IPS-15b (cell line): ENCODE measurements at regions not wholly inside any gene's neighbourhood (a gene's known extent, or its start where the extent isn't known, plus 50 kb on each side); places are given as distances from the start of the nearest gene placed in this dataset.

ENCODE experiments used
- H3K27me3 ChIP-seq: one replicate; pipeline ENCODE4 v1.6.1; 2013; ENCODE audit warnings: low read length; ENCODE audit not compliant: control insufficient read depth, insufficient read depth
- H3K36me3 ChIP-seq: one replicate; pipeline ENCODE4 v1.6.1; 2013; ENCODE audit warnings: low read length; ENCODE audit not compliant: control insufficient read depth, insufficient read depth
- H3K4me1 ChIP-seq: one replicate; pipeline ENCODE4 v1.6.1; 2013; ENCODE audit warnings: mild to moderate bottlenecking, low read length; ENCODE audit not compliant: control insufficient read depth, insufficient read depth
- H3K4me3 ChIP-seq: one replicate; pipeline ENCODE4 v1.5.1; 2013; ENCODE audit warnings: low read depth, low read length
- H3K9ac ChIP-seq: one replicate; pipeline ENCODE4 v1.6.1; 2013; ENCODE audit warnings: low read depth, mild to moderate bottlenecking, low read length
- H3K9me3 ChIP-seq: one replicate; pipeline ENCODE4 v1.6.1; 2013; ENCODE audit warnings: mild to moderate bottlenecking, low read length; ENCODE audit not compliant: control insufficient read depth, insufficient read depth

- Histone ChIP-seq H3K9me3 (no peaks in the 10 kb centered on the region), H3K4me3 (no peak overlapping the region), H3K36me3 (no peaks in the 10 kb centered on the region), H3K9ac (no peak overlapping the region), H3K27me3 (no peaks in the 10 kb centered on the region), H3K4me1 (no peaks in the 10 kb centered on the region)
Observed at GRCh38 chr12:77429426-77429825, 364.1 kb upstream of the E2F7 start.

GRCh38 chr12:77421152-77421551 is 355.8 kb upstream of the E2F7 start:
- H3K9ac ChIP-seq, result no peak overlapping the region
- no peaks in the 10 kb centered on the region for H3K9me3 ChIP-seq
- no peaks in the 10 kb centered on the region for H3K27me3 ChIP-seq
- no peaks in the 10 kb centered on the region for H3K4me1 ChIP-seq
- no peak overlapping the region for H3K4me3 ChIP-seq
- H3K36me3 ChIP-seq, result no peaks in the 10 kb centered on the region

GRCh38 chr12:77409551-77409950 is 344.2 kb upstream of the E2F7 start:
- Histone ChIP-seq H3K4me1 (peaks cover 4% of the 10 kb centered on the region), H3K36me3 (no peaks in the 10 kb centered on the region), H3K4me3 (no peak overlapping the region), H3K9me3 (no peaks in the 10 kb centered on the region), H3K27me3 (no peaks in the 10 kb centered on the region), H3K9ac (no peak overlapping the region)

GRCh38 chr12:77407931-77408330 is 342.6 kb upstream of the E2F7 start:
- no peaks in the 10 kb centered on the region for H3K27me3 ChIP-seq
- no peaks in the 10 kb centered on the region for H3K9me3 ChIP-seq
- no peak overlapping the region for H3K9ac ChIP-seq
- H3K36me3 ChIP-seq, result no peaks in the 10 kb centered on the region
- peaks cover 4% of the 10 kb centered on the region for H3K4me1 ChIP-seq
- no peak overlapping the region for H3K4me3 ChIP-seq

- Histone ChIP-seq H3K27me3 (no peaks in the 10 kb centered on the region), H3K9ac (no peak overlapping the region), H3K9me3 (no peaks in the 10 kb centered on the region), H3K4me1 (peaks cover 4% of the 10 kb centered on the region), H3K36me3 (no peaks in the 10 kb centered on the region), H3K4me3 (no peak overlapping the region)
Observed at GRCh38 chr12:77406219-77406905, 341.0 kb upstream of the E2F7 start.

- Histone ChIP-seq H3K9me3 (no peaks in the 10 kb centered on the region), H3K27me3 (no peaks in the 10 kb centered on the region), H3K4me3 (no peak overlapping the region), H3K36me3 (no peaks in the 10 kb centered on the region), H3K9ac (no peak overlapping the region), H3K4me1 (no peaks in the 10 kb centered on the region)
Observed at GRCh38 chr12:77402716-77403115, 337.3 kb upstream of the E2F7 start.

- H3K9ac ChIP-seq, result no peak overlapping the region
- no peaks in the 10 kb centered on the region for H3K27me3 ChIP-seq
- H3K9me3 ChIP-seq, result no peaks in the 10 kb centered on the region
- H3K4me3 ChIP-seq, result no peak overlapping the region
- no peaks in the 10 kb centered on the region for H3K36me3 ChIP-seq
- H3K4me1 ChIP-seq, result no peaks in the 10 kb centered on the region
Observed at GRCh38 chr12:77401770-77402081, 336.4 kb upstream of the E2F7 start.

- no peak overlapping the region for H3K4me3 ChIP-seq
- no peaks in the 10 kb centered on the region for H3K36me3 ChIP-seq
- no peaks in the 10 kb centered on the region for H3K4me1 ChIP-seq
- H3K9me3 ChIP-seq, result no peaks in the 10 kb centered on the region
- no peaks in the 10 kb centered on the region for H3K27me3 ChIP-seq
- no peak overlapping the region for H3K9ac ChIP-seq
Observed at GRCh38 chr12:77401064-77401769, 335.8 kb upstream of the E2F7 start.

GRCh38 chr12:77392467-77393088 is 327.2 kb upstream of the E2F7 start:
- no peaks in the 10 kb centered on the region for H3K9me3 ChIP-seq
- H3K4me1 ChIP-seq, result no peaks in the 10 kb centered on the region
- H3K9ac ChIP-seq, result no peak overlapping the region
- H3K4me3 ChIP-seq, result no peak overlapping the region
- H3K36me3 ChIP-seq, result no peaks in the 10 kb centered on the region
- H3K27me3 ChIP-seq, result no peaks in the 10 kb centered on the region

GRCh38 chr12:77388445-77389265 is 323.3 kb upstream of the E2F7 start:
- Histone ChIP-seq H3K4me1 (no peaks in the 10 kb centered on the region), H3K36me3 (no peaks in the 10 kb centered on the region), H3K4me3 (no peak overlapping the region), H3K9ac (no peak overlapping the region), H3K9me3 (no peaks in the 10 kb centered on the region), H3K27me3 (no peaks in the 10 kb centered on the region)

- Histone ChIP-seq H3K9ac (no peak overlapping the region), H3K9me3 (no peaks in the 10 kb centered on the region), H3K4me3 (no peak overlapping the region)
Observed at GRCh38 chr12:77387671-77388070, 322.3 kb upstream of the E2F7 start.

More at GRCh38 chr12:77387671-77388070, 322.3 kb upstream of the E2F7 start:
- H3K27me3 ChIP-seq, result no peaks in the 10 kb centered on the region
- H3K36me3 ChIP-seq, result no peaks in the 10 kb centered on the region
- H3K4me1 ChIP-seq, result no peaks in the 10 kb centered on the region
